Keratinocyte (primary cell): ENCODE measurements at regions not wholly inside any gene's neighbourhood (a gene's known extent, or its start where the extent isn't known, plus 50 kb on each side); places are given as distances from the start of the nearest gene placed in this dataset.

ENCODE experiments used
- DNase-seq: peaks from one replicate; pipeline ENCODE4 v3.0.0-alpha.2; 2011; ENCODE audit warnings: low read depth, missing footprints, low spot score
- FAIRE-seq: peaks from 2 replicates; lab custom pipeline; 2011; peaks lifted over from hg19 to GRCh38; lab: Jason Lieb, UNC
- H2AFZ ChIP-seq: 2 replicates; pipeline ENCODE4 v1.6.0; 2012; ENCODE audit warnings: low read length, control low read depth, inconsistent platforms; ENCODE audit not compliant: control insufficient read depth
- H3K27ac ChIP-seq: 2 replicates; pipeline ENCODE4 v1.5.1; 2011; ENCODE audit warnings: low read length; ENCODE audit not compliant: control insufficient read depth, insufficient read depth
- H3K27me3 ChIP-seq: 3 replicates; pipeline ENCODE4 v1.6.0; 2011; ENCODE audit warnings: low read length; ENCODE audit not compliant: control insufficient read depth, insufficient read depth; ENCODE audit errors: extremely low read depth
- H3K36me3 ChIP-seq, 2 experiments: 2 replicates in 1 of 2; 3 replicates in 1 of 2; pipeline ENCODE4 v1.5.1; 2011; ENCODE audit warnings: low read length in 2 of 2, mild to moderate bottlenecking in 1 of 2; ENCODE audit not compliant: control insufficient read depth in 2 of 2, insufficient read depth in 2 of 2; ENCODE audit errors: extremely low read depth in 1 of 2
- H3K4me1 ChIP-seq: 3 replicates; pipeline ENCODE4 v1.5.1; 2011; ENCODE audit warnings: low read length; ENCODE audit not compliant: control insufficient read depth, insufficient read depth; ENCODE audit errors: extremely low read depth
- H3K4me2 ChIP-seq: 3 replicates; pipeline ENCODE4 v1.6.0; 2011; ENCODE audit warnings: low read depth, low read length; ENCODE audit not compliant: control insufficient read depth, insufficient read depth; ENCODE audit errors: extremely low read depth
- H3K4me3 ChIP-seq, 3 experiments: fragments of 200-600 bp in 1 of 3; sonication (generic) in 1 of 3; 2 replicates in 2 of 3; 3 replicates in 1 of 3; pipeline ENCODE4 v1.5.1; 2011 to 2016; ENCODE audit warnings: low read length in 3 of 3, mild to moderate bottlenecking in 3 of 3, control low read depth in 2 of 3, inconsistent platforms in 1 of 3, low read depth in 1 of 3, mixed read lengths in 1 of 3, mixed run types in 1 of 3, moderate library complexity in 1 of 3; ENCODE audit not compliant: control insufficient read depth in 2 of 3, insufficient read depth in 2 of 3; ENCODE audit errors: extremely low read depth in 1 of 3
- H3K79me2 ChIP-seq: 2 replicates; pipeline ENCODE4 v1.6.0; 2012; ENCODE audit warnings: low read length; ENCODE audit not compliant: control insufficient read depth, insufficient read depth
- H3K9ac ChIP-seq: 3 replicates; pipeline ENCODE4 v1.6.0; 2011; ENCODE audit warnings: low read length; ENCODE audit not compliant: control insufficient read depth, insufficient read depth; ENCODE audit errors: extremely low read depth
- H3K9me1 ChIP-seq: 3 replicates; pipeline ENCODE4 v1.6.0; 2011; ENCODE audit warnings: low read length; ENCODE audit not compliant: control insufficient read depth, insufficient read depth; ENCODE audit errors: extremely low read depth
- H3K9me3 ChIP-seq: 2 replicates; pipeline ENCODE4 v1.5.1; 2012; ENCODE audit warnings: low read depth, low read length; ENCODE audit not compliant: control insufficient read depth
- H4K20me1 ChIP-seq: 3 replicates; pipeline ENCODE4 v1.6.0; 2011; ENCODE audit warnings: low read length; ENCODE audit not compliant: control insufficient read depth, insufficient read depth; ENCODE audit errors: extremely low read depth
- EZH2 ChIP-seq: IDR thresholded peaks from one replicate; pipeline ENCODE4 v1.6.1; 2012; ENCODE audit warnings: inconsistent platforms, mild to moderate bottlenecking, low read length, moderate library complexity
- dilution Hi-C: fragments of 300-500 bp; cut with MboI; formaldehyde crosslinking; loops from one replicate; pipeline ENCODE4 v1.7.0; 2020; ENCODE audit warnings: low sequenced_read_pairs; ENCODE audit not compliant: extremely low pct_ligation_motif_present
- TF ChIP-seq, protein P1 (sequence below), 3 experiments: IDR thresholded peaks in 1 of 3; conservative IDR thresholded peaks in 1 of 3; optimal IDR thresholded peaks in 1 of 3; 2 replicates in 2 of 3; 3 replicates in 1 of 3; pipeline versions ENCODE3 to v1.5.1; 2011; ENCODE audit warnings: low read length in 3 of 3, mild to moderate bottlenecking in 3 of 3, moderate library complexity in 2 of 3, control low read depth in 1 of 3, inconsistent platforms in 1 of 3; ENCODE audit not compliant: insufficient read depth in 2 of 3; ENCODE audit errors: extremely low read depth in 1 of 3

DNA sequence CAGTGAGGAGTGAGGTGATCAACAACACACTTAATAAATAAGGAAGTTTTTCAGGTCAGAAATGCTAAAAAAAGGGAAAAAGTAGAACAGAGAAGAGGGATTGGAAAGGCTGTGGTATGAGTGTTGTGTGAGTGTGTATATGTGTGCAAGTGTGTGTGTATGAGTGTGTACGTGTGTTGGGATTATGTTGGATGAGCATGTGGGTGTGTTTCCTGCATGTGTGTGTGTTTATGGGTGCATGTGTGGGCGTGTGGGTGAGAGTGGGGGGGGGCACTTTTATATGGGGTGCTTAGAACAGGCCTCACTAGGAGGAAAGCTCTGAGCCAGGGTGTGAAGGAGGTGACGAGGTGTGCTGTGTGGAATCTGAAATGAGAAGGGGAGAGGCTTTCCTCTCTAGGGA, 116.8 kb upstream of the SLC22A23 start:
- dilution Hi-C loops = no loop called here
- Histone ChIP-seq H3K27me3 (peaks cover 13% of the 10 kb centered on the region), H4K20me1 (no peaks in the 10 kb centered on the region), H3K27ac (no peak overlapping the region), H3K36me3 (no peaks in the 10 kb centered on the region), H3K79me2 (no peaks in the 10 kb centered on the region), H3K4me2 (no peak overlapping the region), H3K9me3 (no peaks in the 10 kb centered on the region), H3K9me1 (no peaks in the 10 kb centered on the region), H3K4me1 (peaks cover 3% of the 10 kb centered on the region), H3K9ac (no peak overlapping the region), H3K4me3 (no peak overlapping the region), H2AFZ (no peak overlapping the region)
- DNase-seq = no peak
- TF ChIP-seq EZH2 = no peak
- TF ChIP-seq, protein P1, sequence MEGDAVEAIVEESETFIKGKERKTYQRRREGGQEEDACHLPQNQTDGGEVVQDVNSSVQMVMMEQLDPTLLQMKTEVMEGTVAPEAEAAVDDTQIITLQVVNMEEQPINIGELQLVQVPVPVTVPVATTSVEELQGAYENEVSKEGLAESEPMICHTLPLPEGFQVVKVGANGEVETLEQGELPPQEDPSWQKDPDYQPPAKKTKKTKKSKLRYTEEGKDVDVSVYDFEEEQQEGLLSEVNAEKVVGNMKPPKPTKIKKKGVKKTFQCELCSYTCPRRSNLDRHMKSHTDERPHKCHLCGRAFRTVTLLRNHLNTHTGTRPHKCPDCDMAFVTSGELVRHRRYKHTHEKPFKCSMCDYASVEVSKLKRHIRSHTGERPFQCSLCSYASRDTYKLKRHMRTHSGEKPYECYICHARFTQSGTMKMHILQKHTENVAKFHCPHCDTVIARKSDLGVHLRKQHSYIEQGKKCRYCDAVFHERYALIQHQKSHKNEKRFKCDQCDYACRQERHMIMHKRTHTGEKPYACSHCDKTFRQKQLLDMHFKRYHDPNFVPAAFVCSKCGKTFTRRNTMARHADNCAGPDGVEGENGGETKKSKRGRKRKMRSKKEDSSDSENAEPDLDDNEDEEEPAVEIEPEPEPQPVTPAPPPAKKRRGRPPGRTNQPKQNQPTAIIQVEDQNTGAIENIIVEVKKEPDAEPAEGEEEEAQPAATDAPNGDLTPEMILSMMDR (optimal IDR thresholded peaks at IDR 0.05 in 1 of 3, IDR thresholded peaks at IDR 0.05 in 1 of 3, conservative IDR thresholded peaks at IDR 0.05 in 1 of 3; ENCODE audit: extremely low read depth in 1 of 3, insufficient read depth in 2 of 3, low read length in 3 of 3) = no peak
- FAIRE-seq = no peak

DNA sequence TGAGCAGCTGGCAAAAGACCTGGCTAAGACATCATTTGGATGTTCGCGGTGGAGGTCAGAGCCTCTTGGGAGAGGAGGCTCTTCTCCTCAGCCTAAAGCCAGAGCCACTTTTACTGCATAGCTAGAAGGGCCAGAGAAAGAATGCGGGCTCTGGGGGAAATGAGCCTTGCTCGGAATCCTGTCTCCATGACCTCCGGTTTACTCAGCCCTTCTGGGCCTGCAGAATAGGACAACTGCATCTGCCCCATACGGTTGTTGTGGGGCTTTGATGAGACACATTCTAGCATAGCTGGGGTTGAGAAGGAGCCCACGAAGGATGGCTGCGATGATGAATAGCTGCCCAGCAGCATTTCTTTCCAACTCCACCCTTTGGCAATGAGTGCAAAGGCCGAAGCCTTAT, 115.0 kb upstream of the SLC22A23 start:
- dilution Hi-C loops = no loop called here
- no peak overlapping the region for H3K27ac ChIP-seq
- H4K20me1 ChIP-seq = no peaks in the 10 kb centered on the region
- H3K9me3 ChIP-seq = no peaks in the 10 kb centered on the region
- H3K36me3 ChIP-seq = no peaks in the 10 kb centered on the region
- H3K4me3 ChIP-seq = no peak overlapping the region
- DNase-seq (no peak), FAIRE-seq (no peak)
- H3K27me3 ChIP-seq = peaks cover 19% of the 10 kb centered on the region
- no peaks in the 10 kb centered on the region for H3K9me1 ChIP-seq
- TF ChIP-seq EZH2 = no peak
- TF ChIP-seq, protein P1 (optimal IDR thresholded peaks at IDR 0.05 in 1 of 3, IDR thresholded peaks at IDR 0.05 in 1 of 3, conservative IDR thresholded peaks at IDR 0.05 in 1 of 3; ENCODE audit: extremely low read depth in 1 of 3, insufficient read depth in 2 of 3, low read length in 3 of 3) = no peak
- no peak overlapping the region for H3K4me2 ChIP-seq
- H3K9ac ChIP-seq = no peak overlapping the region
- H3K4me1 ChIP-seq = no peaks in the 10 kb centered on the region
- H3K79me2 ChIP-seq = no peaks in the 10 kb centered on the region
- H2AFZ ChIP-seq = no peak overlapping the region
